Coronary artery (tissue), 2 donors: ENCODE measurements at regions not wholly inside any gene's neighbourhood (a gene's known extent, or its start where the extent isn't known, plus 50 kb on each side); places are given as distances from the start of the nearest gene placed in this dataset.

ENCODE experiments used
- DNase-seq: peaks from one replicate; pipeline ENCODE4 v3.0.0-alpha.2; 2017; ENCODE audit warnings: low spot score
- H3K27ac ChIP-seq, 2 donors: fragments of 200-600 bp; sonication (generic); one replicate each; pipeline ENCODE4 v1.5.1; 2016 to 2019
- H3K4me3 ChIP-seq: fragments of 200-600 bp; sonication (generic); 2 replicates; pipeline ENCODE4 v1.5.1; 2016; ENCODE audit warnings: mild to moderate bottlenecking, moderate library complexity
- TF ChIP-seq, protein P1 (sequence below): fragments of 200-600 bp; sonication (generic); IDR thresholded peaks from one replicate; pipeline ENCODE4 v1.5.1; 2019; ENCODE audit warnings: antibody characterized with exemption

GRCh38 chr2:138106606-138107005 is 142.3 kb downstream of the HNMT start:
- no peak for DNase-seq
- TF ChIP-seq, protein P1, sequence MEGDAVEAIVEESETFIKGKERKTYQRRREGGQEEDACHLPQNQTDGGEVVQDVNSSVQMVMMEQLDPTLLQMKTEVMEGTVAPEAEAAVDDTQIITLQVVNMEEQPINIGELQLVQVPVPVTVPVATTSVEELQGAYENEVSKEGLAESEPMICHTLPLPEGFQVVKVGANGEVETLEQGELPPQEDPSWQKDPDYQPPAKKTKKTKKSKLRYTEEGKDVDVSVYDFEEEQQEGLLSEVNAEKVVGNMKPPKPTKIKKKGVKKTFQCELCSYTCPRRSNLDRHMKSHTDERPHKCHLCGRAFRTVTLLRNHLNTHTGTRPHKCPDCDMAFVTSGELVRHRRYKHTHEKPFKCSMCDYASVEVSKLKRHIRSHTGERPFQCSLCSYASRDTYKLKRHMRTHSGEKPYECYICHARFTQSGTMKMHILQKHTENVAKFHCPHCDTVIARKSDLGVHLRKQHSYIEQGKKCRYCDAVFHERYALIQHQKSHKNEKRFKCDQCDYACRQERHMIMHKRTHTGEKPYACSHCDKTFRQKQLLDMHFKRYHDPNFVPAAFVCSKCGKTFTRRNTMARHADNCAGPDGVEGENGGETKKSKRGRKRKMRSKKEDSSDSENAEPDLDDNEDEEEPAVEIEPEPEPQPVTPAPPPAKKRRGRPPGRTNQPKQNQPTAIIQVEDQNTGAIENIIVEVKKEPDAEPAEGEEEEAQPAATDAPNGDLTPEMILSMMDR: no peak
- Histone ChIP-seq H3K4me3 (no peak overlapping the region), H3K27ac (no peak overlapping the region)

DNA sequence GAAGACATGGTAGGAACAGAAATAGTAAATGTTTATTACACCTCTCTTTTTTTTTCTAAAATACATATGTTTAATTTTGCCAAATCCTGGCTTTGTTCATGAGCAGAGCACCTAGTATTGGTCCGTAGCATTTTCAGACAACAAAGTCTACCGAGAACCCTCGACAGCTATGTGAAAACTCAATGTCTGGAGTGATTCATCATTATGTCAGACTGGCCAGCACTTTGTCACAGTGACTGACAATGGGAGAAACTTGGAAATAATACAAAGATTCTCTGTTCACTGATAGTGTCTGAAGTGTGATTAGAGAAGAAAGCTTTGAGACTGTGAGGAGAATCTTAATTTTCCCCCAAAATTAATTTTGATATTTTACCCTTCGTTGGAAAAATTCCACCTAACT is 143.0 kb downstream of the HNMT start:
- no peak for DNase-seq
- TF ChIP-seq, protein P1: no peak
- Histone ChIP-seq H3K4me3 (no peak overlapping the region), H3K27ac (no peak overlapping the region)

DNA sequence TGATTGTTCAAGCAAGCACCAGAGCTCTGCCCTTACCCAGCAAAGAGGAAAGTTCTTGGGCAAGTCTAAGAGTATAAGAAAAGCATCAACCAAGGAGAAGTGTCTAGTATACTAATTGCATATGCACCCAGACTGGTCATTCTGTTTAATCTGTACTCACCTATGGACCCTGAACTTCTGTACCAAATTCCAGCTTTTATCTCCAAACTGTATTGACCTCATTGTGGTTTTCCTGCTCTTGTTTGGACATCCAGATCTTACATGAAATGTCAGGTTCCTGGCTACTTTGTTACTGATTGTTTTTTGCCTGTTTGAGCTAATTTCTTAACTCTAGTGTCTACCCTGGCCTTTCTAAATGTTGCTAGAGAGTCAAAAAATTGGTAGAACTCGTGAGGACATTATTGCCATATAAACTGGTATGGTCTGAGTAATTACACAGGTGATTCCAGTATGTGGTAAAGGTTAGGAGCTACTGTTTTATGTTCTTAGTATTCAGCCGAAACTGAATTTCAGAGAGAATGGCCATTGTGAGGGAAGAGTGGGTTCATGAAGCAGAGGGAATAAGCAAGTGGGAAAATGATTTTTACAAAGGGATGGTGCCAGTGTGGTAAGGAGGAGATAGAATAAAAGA is 146.3 kb downstream of the HNMT start:
- DNase-seq: no peak
- H3K4me3 ChIP-seq: no peak overlapping the region
- no peak overlapping the region for H3K27ac ChIP-seq
- TF ChIP-seq, protein P1: no peak

DNA sequence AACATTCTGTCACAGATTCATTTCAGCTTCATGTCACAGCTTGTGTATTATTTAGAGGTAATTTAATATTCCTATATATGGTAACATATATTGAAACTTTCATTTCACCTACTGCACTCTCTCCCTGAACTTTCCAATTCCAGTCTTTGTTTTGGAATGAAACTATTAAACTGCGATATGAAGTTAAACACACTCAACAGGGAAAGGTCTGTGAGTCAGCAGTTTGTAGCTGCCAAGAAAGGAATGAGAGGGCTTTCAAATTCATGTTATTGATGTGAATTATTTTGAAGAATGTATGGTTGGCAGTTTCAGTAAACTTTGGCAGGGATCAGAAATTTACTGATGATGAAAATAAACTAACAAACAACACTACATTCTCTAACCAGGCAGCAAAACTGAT is 148.3 kb downstream of the HNMT start:
- Histone ChIP-seq H3K27ac (no peak overlapping the region), H3K4me3 (no peak overlapping the region)
- no peak for DNase-seq
- TF ChIP-seq, protein P1: no peak

DNA sequence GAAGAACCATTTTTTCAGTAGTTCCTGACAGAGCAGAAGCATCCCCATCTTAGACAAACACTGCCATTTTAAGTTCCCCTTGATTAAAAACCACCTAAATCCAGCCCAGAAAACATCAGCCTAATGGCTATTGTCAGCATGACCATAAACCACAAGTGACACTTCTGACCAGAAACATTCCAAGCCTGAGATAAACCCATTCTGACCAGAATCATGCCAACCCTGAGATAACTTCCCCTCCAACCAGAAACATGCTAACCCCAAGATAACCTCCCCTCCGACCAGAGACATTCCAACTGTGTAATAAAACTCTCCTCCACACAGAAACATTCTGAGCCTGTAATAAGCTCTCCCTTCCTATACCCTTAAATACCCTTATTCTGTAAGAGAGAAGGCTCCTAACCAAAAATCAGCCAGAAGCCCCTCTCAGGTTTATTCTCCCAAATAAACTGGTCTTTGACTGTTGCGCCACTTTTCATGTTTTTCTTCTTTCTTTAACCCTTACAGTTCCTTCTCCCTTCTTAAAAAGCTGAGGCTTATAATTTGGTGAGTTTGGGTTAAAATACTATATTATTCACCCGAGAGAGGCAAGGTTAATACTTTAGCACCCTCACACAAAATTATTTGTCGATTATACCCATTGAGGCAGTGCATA is 149.7 kb downstream of the HNMT start:
- no peak overlapping the region for H3K27ac ChIP-seq
- TF ChIP-seq, protein P1: no peak
- DNase-seq: no peak
- no peak overlapping the region for H3K4me3 ChIP-seq

DNA sequence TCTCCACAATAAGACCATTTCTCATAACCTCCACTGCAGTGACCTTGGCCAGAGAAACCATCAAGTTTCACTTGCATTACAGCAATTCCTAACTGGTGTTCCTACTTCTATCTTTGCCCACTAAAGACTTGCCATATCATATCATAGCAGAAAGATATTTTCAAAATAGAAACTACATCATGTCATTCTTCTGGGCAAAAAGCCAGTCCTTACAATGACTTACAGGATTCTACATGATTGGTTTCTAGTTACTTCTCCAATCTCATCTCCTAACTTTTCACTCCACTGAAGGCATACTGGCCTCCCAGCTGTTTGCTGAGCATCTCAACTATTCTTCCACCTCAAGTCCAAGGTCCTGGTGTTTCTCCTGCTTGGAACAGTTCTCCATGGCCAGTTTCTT is 151.4 kb downstream of the HNMT start:
- TF ChIP-seq, protein P1: no peak
- no peak for DNase-seq
- Histone ChIP-seq H3K27ac (no peak overlapping the region), H3K4me3 (no peak overlapping the region)

GRCh38 chr2:138116456-138116855 is 152.2 kb downstream of the HNMT start:
- no peak for DNase-seq
- Histone ChIP-seq H3K27ac (no peak overlapping the region), H3K4me3 (no peak overlapping the region)
- TF ChIP-seq, protein P1: no peak
